Glutamatergic neuron (in vitro differentiated cells): ENCODE measurements at regions not wholly inside any gene's neighbourhood (a gene's known extent, or its start where the extent isn't known, plus 50 kb on each side); places are given as distances from the start of the nearest gene placed in this dataset.

Experiments
- DNase-seq: peaks from one replicate; pipeline ENCODE4 v3.0.0; 2022
- H3K27ac Mint-ChIP-seq: one replicate; pipeline ENCODE4 v1.8.0; 2020; ENCODE audit warnings: mild to moderate bottlenecking, mixed read lengths, inconsistent platforms; ENCODE audit not compliant: unreplicated experiment
- H3K27me3 Mint-ChIP-seq: one replicate; pipeline ENCODE4 v1.8.0; 2020; ENCODE audit warnings: mild to moderate bottlenecking, moderate library complexity, mixed read lengths, inconsistent platforms; ENCODE audit not compliant: unreplicated experiment
- H3K36me3 Mint-ChIP-seq: one replicate; pipeline ENCODE4 v1.8.0; 2020; ENCODE audit warnings: mild to moderate bottlenecking, mixed read lengths, inconsistent platforms; ENCODE audit not compliant: unreplicated experiment
- H3K4me1 Mint-ChIP-seq: one replicate; pipeline ENCODE4 v1.8.0; 2020; ENCODE audit warnings: mild to moderate bottlenecking, low read depth, mixed read lengths, inconsistent platforms; ENCODE audit not compliant: unreplicated experiment
- H3K4me3 Mint-ChIP-seq: one replicate; pipeline ENCODE4 v1.8.0; 2020; ENCODE audit warnings: mild to moderate bottlenecking, mixed read lengths, inconsistent platforms; ENCODE audit not compliant: unreplicated experiment
- H3K9me3 Mint-ChIP-seq: one replicate; pipeline ENCODE4 v1.8.0; 2020; ENCODE audit warnings: mild to moderate bottlenecking, moderate library complexity, mixed read lengths, inconsistent platforms; ENCODE audit not compliant: unreplicated experiment
- CTCF ChIP-seq: fragments of 200-600 bp; sonication (generic); IDR thresholded peaks from one replicate; pipeline ENCODE4 v1.5.0; 2021; ENCODE audit not compliant: partially characterized antibody, unreplicated experiment

- H3K9me3 Mint-ChIP-seq = no peaks in the 10 kb centered on the region
- peaks cover 1% of the 10 kb centered on the region for H3K27me3 Mint-ChIP-seq
- no peak overlapping the region for H3K4me3 Mint-ChIP-seq
- H3K36me3 Mint-ChIP-seq = no peaks in the 10 kb centered on the region
- no peaks in the 10 kb centered on the region for H3K4me1 Mint-ChIP-seq
- no peak overlapping the region for H3K27ac Mint-ChIP-seq
- no peak for DNase-seq
- TF ChIP-seq CTCF = no peak
Observed at GRCh38 chr4:32037399-32037798, 1317.2 kb downstream of the PCDH7 start.

GRCh38 chr4:32042486-32043247 is 1322.5 kb downstream of the PCDH7 start:
- DNase-seq = no peak
- no peak for TF ChIP-seq CTCF
- H3K27ac Mint-ChIP-seq = no peak overlapping the region
- no peaks in the 10 kb centered on the region for H3K9me3 Mint-ChIP-seq
- no peak overlapping the region for H3K4me3 Mint-ChIP-seq
- peaks cover 4% of the 10 kb centered on the region for H3K27me3 Mint-ChIP-seq
- H3K36me3 Mint-ChIP-seq = no peaks in the 10 kb centered on the region
- no peaks in the 10 kb centered on the region for H3K4me1 Mint-ChIP-seq

- Mint-ChIP-seq H3K4me3 (no peak overlapping the region), H3K36me3 (no peaks in the 10 kb centered on the region), H3K27me3 (peaks cover 4% of the 10 kb centered on the region), H3K4me1 (no peaks in the 10 kb centered on the region), H3K9me3 (no peaks in the 10 kb centered on the region), H3K27ac (no peak overlapping the region)
- TF ChIP-seq CTCF = no peak
- DNase-seq = no peak
Observed at GRCh38 chr4:32043248-32043633, 1323.1 kb downstream of the PCDH7 start.

GRCh38 chr4:32061916-32062315 is 1341.7 kb downstream of the PCDH7 start:
- Mint-ChIP-seq H3K27ac (no peak overlapping the region), H3K27me3 (no peaks in the 10 kb centered on the region), H3K4me3 (no peak overlapping the region), H3K9me3 (no peaks in the 10 kb centered on the region), H3K36me3 (no peaks in the 10 kb centered on the region), H3K4me1 (no peaks in the 10 kb centered on the region)
- no peak for DNase-seq
- no peak for TF ChIP-seq CTCF

- Mint-ChIP-seq H3K27me3 (peaks cover 2% of the 10 kb centered on the region), H3K36me3 (no peaks in the 10 kb centered on the region), H3K27ac (no peak overlapping the region), H3K4me1 (no peaks in the 10 kb centered on the region), H3K9me3 (no peaks in the 10 kb centered on the region), H3K4me3 (no peak overlapping the region)
- no peak for TF ChIP-seq CTCF
- DNase-seq = no peak
Observed at GRCh38 chr4:32073542-32073941, 1353.4 kb downstream of the PCDH7 start.
